DMS114 treated with DMSO at 0.1 percent for 48 hours (cell line): ENCODE measurements at regions not wholly inside any gene's neighbourhood (a gene's known extent, or its start where the extent isn't known, plus 50 kb on each side); places are given as distances from the start of the nearest gene placed in this dataset.
"Not testable (repeated sequence)": the region's sequence is repeated elsewhere in the genome, so short reads cannot be mapped to it uniquely, and the experiment has no call there.

ENCODE experiments used
- DNase-seq: peaks from one replicate; lab custom pipeline; 2025; ENCODE audit not compliant: unreplicated experiment; lab: John Stamatoyannopoulos, UW

DNA sequence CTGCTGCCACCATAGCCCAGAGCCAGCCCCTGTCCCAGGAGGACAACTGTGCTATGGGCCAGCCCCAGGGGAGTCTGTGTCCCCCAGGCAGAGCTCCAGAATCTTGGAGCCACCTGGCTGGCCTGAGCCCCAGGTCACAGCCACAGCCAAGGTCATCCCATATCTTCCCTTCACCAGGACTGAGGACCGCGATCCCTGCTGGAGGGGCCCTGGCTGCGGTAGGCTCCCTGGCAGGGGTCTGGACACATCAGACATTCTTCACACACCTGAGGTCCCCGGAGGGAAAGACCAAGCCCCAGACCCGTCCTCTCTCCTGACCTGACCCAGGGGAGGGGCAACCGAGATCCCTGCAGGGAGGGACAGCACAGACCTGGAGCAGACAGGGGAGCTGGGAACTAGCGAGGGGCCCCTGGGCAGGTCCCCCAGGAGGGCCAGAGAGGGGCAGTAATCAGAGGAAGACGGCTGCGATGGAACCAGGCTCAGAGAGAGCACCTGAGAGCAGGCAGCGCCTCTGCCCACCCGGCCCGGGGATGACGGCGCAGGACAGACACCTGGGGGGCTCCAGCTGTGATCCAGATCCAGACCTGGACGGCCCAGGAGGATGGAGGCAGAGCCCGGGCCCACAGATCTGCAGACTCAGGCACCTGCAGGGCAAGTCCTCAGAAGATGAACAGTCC, 103.2 kb upstream of the EIF5 start:
- no peak for DNase-seq

DNA sequence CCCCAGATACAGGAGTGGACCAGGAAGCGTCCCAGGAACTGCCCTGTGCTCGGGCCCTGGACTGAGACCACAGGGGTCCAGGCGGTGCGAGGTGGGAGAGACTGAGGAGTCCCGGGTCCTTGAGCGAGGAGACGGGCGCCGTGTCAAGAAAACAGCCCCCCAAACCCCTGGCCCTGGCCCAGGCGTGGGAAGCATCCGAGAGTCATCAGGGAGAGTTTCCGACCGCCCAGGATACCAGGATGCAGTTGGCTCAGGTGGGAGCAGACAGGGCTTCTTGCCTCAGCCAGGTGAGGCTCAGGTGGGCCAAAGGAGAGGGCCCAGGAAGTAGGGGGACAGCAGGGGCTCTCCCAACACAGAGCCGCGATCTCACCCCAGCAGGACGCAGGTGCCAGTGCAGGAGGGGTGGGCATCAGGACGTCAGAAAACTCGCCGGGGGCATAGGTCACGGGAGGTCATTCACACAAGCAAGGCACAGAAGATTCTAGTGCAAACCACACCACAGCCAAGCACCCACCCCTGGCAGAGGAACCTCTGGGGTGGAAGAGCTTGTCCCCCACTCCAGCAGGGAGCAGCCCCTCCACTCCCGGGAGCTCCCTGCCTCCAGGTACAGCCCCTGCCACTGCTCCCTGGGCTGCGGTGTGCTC, 102.5 kb upstream of the EIF5 start:
- DNase-seq = no peak

DNA sequence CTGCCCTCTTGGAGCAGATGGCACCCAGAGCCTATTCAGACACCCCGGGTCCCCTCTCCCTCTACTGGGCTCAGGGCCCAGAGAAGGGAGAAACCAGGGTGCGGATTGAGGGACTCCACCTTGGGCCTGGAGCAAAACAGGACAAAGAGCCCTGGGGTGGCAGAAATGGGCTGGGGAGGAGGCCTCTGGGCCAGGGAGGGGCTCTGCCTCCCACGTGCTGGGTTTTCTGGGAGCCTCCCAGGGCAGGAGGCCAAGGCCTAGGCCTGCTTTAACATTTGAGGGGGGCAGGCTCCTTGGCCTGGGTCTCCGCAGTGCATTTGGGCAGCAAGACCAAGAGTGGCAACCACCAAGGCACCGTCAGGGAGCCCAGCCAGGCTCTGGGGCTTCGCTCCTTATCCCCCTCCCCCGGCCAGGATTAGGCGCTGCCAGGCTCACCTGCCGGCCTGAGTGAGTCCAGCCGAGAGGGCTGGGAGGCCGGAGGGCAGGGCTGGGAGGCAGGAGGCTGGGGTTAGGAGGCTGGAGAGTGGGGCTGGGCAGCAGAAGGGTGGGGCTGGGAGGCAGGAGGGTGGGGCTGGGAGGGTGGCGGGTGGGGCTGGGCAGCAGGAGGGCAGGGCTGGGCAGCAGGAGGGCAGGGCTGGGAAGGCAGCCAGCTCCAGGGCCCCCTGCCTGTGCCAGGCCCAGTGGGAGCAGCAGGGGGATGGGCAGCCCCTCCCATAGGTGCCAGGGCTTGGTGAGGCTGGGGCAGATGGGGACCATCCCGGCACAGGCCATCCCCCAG, 101.8 kb upstream of the EIF5 start:
- DNase-seq = no peak

DNA sequence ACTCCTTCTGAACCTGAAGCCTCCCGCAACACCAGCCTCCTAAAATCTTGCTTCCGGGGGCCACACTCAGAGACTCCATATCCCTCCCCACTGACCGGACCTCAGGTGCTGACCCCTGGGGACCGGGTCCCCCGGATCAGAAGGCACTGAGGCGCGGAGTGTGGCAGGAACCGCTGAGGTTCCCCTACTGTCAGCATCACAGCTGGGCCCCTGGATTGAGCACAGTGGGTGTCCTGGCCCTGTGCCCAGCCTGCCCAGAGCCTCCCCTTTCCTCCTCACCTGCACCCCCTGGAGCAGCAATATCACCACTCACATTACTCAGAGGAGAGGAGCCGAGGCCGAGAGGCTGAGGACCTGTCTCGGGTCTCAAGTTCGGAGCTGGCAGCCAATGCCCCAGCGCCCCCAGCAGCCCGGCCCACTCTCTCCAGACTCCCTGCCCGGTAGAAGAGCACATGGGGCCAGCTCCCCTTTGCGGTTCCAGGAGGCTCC, 101.2 kb upstream of the EIF5 start:
- no peak for DNase-seq

DNA sequence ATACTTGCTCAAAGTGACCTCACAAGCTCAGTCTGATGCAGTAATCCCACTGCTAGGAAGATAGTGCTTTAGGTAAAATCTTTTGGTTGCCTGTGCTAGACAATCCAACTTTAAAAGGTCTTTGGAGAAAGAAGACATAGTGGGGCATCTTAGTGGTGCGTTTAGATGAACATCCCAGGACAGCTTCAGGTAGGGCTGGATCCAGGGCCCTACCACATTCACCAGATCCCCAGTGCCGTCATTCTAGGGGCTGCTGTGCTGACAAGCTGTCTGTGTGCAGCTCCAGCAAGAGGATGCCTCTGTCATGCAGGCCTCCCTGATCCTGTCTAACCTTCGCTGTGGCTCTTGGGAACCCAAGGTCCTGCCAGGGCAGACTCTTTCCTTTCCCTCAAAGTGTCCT, 100.7 kb upstream of the EIF5 start:
- DNase-seq = no peak

DNA sequence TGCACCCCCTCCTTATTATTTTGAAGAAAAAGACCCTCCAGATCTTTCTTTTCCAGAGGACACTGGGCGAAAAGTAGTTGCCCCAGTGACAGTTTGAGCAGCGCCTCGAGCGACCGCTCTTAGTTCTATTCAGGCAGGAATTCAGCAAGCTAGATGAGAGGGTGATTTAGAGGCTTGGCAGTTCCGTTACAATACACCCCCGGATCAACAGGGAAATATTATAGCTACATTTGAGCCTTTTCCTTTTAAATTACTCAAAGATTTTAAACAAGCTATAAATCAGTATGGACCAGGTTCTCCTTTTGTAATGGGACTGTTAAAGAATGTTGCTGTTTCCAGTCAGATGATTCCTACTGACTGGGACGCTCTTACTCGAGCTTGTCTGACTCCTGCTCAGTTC, 99.2 kb upstream of the EIF5 start:
- DNase-seq = not testable (repeated sequence)

DNA sequence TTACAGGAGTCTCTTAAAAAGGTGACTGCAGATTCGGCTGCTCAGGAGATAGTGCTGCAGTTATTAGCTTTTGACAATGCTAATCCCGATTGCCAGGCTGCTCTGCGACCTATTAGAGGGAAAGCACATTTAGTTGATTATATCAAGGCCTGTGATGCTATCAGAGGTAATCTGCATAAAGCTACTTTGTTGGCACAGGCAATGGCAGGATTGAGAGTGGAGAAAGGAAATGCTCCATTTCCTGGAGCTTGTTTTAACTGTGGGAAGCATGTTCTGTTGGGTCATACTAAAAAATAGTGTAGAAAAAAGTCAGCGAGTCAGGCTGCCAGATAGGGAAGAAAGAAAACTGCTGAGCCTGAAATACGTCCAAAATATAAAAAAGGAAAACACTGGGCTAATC, 98.5 kb upstream of the EIF5 start:
- not testable (repeated sequence) for DNase-seq

DNA sequence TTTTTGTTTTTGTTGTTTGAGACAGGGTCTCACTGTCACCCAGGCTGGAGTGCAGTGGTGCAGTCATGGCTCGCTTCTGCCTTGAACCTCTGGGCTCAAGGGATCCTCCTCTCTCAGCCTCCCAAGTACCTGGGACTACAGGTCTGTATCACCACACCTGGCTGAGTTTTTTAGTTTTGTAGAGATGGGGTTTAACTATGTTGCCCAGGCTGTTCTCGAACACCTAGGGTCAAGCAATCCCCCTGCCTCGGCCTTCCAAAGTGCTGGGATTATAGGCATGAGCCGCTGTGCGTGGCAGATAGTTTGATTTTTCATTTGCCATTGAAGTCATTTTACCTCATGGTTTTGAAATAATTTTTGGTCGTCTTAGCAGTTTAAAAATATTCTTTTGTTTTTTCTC, 94.3 kb upstream of the EIF5 start:
- no peak for DNase-seq

DNA sequence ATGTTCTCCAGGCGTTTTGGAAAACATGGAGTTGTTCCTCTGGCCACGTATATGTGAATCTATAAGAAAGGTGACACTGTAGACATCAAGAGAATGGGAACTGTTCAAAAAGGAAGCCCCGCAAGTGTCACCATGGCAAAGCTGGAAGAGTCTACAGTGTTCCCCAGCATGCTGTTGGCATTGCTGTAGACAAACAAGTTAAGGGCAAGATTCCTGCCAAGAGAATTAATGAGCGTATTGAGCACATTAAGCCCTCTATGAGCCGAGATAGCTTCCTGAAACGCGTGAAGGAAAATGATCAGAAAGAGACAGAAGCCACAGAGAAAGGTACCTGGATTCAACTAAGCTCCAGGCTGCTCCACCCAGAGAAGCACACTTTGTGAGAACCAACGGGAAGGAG, 92.5 kb upstream of the EIF5 start:
- DNase-seq = no peak

DNA sequence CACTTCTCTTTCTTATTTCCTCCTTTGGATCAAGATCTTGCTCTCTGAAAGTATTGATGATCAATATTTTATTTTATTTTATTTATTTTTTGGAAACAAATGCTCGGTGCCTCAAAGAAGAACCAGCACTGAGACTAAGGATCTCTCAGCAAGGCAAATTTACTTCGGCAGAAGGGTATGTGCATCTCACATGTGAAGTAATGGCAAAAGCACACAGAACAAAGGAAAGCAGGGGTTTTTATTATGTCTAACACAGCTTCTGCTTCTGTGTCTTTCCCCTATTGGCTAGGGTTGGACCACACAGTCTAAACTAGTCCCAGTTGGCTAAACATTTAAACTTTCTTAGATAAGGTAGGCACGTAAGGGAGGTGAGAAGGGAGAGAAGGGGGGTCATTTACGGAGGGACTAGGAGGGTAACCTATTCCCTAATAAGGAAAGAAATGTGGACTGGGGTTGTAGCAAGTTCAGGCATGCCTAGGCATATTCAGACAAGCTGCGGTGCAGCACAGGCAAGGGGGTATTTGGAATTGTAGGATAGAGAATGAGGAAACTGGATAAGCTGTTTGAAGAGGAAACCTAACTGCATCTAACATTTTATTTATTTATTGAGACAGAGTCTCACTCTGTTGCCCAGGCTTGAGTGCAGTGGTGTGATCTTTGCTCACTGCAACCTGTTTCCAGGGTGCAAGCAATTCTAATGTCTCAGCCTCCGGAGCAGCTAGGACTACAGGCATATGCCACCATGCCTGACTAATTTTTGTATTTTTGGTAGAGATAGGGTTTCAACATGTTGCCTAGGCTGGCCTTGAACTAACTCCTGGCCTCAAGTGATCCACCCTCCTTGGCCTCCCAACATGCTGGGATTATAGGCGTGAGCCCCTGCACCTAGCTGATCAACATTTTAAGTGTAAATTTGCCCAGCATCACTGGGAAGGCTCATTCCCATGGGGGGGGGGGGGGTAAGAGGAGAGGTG, 90.0 kb upstream of the EIF5 start:
- no peak for DNase-seq

DNA sequence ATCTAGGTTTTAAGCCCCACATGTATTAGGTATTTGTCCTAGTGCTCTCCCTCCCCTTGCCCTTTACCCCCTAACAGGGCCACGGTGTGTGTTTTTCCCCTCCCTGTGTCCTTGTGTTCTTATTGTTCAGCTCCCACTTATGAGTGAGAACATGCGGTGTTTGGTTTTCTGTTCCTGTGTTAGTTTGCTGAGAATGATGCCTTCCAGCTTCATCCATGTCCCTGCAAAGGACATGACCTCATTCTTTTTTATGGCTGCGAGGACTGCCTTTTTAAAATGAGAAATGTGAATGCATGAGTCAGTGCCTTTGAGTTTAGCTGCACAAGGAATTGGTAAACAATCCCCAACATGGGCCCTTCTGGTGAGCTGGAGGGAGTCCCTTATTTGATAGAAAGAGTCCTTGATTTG, 88.4 kb upstream of the EIF5 start:
- DNase-seq = not testable (repeated sequence)

DNA sequence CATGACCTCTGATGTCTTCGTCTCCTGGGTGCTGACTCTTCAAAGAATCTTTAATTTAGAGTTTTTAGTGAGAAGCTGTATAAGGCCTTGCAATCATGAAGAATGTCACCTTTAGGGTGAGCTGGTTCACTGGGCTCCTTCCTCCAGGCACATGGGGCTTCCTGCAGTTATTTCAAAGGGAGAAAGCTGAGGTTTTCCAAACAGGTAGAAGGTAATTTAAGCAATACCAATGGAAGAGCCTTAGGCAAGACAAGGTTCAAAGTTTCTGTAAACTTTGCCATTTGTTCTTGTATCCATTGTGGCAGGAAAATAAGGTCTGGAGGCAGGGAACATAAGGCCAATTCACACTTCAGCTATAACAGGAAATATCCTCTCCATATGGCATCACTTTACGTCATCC, 88.0 kb upstream of the EIF5 start:
- no peak for DNase-seq

DNA sequence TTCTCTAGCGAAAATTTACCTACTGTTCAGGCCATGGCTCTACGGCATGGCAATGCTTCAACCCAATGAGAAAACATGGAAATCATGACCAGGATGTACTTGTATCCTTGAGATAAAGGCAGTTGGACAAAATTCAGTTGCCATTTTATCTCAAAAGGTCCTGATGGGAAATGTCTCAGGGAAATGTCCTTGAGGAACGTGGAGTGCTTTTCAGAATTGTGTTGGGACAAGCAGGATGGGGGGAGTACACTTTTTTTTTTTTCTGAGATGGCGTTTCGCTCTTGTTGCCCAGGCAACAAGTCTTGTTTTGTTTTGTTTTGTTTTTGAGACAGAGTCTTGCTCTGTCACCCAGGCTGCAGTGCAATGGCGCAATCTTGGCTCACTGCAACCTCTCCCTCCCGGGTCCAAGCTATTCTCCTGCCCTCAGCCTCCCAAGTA, 86.8 kb upstream of the EIF5 start:
- DNase-seq = no peak

DNA sequence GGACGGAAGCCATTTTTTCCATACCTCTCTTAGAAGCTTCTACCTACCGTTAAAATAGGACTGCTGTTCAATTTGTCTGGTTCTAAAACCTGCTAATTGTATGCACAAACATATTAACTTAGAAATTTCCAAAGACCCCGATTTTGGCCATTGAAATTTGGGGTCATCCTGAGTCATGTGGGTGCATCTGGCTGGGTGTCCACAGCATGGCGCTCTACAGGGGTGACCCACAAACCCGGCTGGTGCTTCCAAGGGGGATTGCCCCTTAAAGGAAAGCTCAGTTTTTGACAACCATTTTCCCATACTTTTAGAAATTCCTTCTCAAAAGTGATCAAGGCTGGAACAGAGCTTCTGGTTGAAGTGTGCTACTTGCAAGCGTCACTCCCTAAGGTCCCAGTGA, 83.9 kb upstream of the EIF5 start:
- DNase-seq = no peak

DNA sequence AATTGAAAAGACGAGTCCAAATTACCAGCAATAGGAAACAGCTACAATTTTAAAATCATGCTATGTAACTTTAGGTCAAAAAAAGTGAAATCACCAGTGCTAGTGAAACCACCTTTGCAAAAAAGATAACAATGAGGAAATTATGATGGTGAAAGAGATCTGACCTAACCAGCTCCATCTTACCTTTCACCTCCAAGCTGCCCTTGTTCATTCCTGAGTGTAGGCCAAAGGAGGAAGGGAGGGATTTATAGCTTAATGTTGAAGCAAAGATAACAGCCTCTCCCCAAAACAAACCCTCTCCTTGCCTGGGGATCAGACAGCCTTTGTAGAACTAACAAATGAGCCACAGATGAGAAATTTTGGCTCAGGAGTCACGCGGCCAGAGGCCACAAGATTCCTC, 83.2 kb upstream of the EIF5 start:
- no peak for DNase-seq

DNA sequence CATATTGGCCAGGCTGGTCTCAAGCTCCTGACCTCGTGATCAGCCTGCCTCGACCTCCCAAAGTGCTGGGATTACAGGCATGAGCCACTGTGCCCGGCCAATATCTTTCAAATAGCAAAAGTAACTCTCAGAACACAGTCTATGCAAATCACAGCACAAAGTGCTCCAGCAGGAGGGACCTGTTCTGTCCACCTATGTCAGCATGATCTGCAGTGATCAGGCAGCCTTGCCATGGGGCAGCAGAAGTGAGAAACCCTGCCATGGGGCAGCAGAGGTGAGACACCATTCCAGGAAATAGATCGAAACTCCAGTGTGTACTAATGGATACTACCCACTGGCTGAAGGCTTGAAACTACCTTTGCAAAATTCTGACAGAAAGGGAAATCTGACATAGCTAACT, 78.5 kb upstream of the EIF5 start:
- no peak for DNase-seq

DNA sequence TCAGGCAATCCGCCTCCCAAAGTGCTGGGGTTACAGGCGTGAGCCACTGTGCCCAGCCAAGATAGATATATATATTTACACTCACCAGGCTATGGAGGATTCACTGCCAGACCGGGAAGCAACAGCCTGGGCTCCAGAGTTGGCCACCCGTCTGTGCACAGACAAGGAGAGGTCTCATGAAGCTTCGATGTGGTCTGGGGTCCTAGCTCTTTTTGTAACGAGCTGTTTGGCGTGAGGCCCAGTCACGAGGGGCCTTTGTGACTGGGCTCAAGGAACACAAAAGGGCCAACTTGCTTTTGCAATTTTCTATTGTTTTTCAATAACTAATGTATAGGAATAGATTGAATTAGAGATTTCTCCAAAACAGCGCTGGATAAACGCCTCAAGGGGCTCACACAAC, 77.6 kb upstream of the EIF5 start:
- no peak for DNase-seq

DNA sequence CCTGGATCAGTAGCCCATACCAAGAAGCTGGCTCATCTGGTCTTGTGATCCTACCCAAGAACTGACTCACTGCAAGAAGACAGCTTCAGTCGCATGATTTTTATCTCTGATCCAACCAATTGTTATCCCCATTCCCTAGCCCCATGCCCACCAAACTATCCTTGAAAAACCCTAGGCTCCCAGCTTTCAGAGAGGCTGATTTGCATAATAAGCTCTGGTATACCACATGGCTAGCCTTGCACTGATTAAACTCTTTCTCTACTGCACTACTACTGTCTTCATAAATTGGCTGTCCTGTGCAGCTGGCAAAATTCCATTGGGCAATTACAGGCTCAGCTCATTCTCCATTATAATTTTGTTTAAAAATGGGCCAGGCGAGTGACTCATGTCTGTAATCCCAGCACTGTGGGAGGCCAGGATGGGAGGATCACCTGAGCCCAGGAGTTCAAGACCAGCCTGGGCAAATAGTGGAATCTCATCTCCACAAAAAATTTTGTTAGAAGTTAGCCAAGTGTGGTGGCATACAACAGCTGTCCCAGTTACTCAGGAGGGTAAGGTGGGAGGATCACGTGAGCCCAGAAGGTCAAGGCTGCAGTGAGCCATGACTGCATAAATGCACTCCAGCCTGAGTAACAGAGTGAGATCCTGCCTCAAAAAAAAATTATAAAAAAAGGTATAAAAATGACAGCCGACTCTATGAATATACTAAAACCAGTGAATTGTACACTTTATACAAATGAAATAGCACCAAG, 76.7 kb upstream of the EIF5 start:
- DNase-seq = no peak

DNA sequence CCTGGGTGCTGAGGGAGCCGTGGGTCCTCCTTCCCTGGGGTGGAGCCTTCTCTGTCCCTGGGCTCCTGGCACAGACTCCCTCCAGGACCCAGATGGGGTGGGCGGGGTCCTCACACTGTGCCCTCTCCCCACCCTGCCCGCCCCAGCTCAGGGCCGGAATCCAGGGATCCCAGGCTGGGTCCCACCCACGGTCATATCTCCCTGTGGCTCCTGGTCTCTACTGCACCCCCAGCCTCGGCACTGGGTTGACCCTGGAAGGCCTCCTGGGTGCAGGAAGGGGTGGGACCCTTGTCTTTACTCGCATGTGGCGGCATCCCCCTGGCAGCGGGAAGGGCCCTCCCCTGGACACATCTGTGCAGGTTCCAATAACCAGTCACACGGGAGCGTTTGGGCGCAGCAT, 75.8 kb upstream of the EIF5 start:
- DNase-seq = no peak

DNA sequence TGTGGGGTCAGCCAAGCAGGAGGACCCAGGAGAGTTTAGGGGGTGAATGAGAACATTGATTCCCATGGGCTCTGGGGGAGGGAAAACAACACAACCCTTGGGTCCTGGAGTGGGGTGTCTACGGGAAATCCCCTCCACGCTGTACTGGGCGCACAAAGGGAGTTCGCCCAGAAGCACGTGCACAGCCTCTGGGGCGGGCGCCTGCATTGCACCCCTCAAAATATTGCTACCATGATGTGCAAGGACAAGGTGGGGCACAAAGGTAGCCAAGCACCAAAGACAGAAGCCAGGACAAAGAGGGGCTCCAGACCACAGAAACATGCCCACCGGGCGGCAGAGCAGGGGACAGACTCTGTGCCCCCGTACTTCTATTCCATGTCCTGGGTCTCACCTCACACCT, 74.9 kb upstream of the EIF5 start:
- DNase-seq = no peak
